Effector memory CD4-positive, alpha-beta T cell (primary cell): ENCODE measurements at regions not wholly inside any gene's neighbourhood (a gene's known extent, or its start where the extent isn't known, plus 50 kb on each side); places are given as distances from the start of the nearest gene placed in this dataset.

Source experiments
- DNase-seq, 3 donors: peaks; one replicate each; pipeline ENCODE4 v3.0.0-alpha.2; 2020
- H3K27ac ChIP-seq: 2 replicates; pipeline ENCODE4 v1.7.0; 2013; ENCODE audit warnings: mild to moderate bottlenecking, low read length, moderate library complexity; ENCODE audit not compliant: insufficient read depth, poor library complexity, severe bottlenecking
- H3K27me3 ChIP-seq: replicated peaks from 2 replicates; pipeline ENCODE4 v1.7.0; 2013; ENCODE audit warnings: mild to moderate bottlenecking, low read length; ENCODE audit not compliant: insufficient read depth, control insufficient read depth, poor library complexity, severe bottlenecking
- H3K36me3 ChIP-seq: 2 replicates; pipeline ENCODE4 v1.7.0; 2013; ENCODE audit warnings: mild to moderate bottlenecking, low read length, moderate library complexity; ENCODE audit not compliant: control insufficient read depth, insufficient read depth
- H3K4me1 ChIP-seq: 2 replicates; pipeline ENCODE4 v1.7.0; 2013; ENCODE audit warnings: low read length, mild to moderate bottlenecking; ENCODE audit not compliant: control insufficient read depth, insufficient read depth, poor library complexity, severe bottlenecking
- H3K4me3 ChIP-seq: 2 replicates; pipeline ENCODE4 v1.7.0; 2013; ENCODE audit warnings: low read length, low read depth, mild to moderate bottlenecking; ENCODE audit not compliant: insufficient read depth, poor library complexity, severe bottlenecking
- H3K9me3 ChIP-seq: 2 replicates; pipeline ENCODE4 v1.7.0; 2013; ENCODE audit warnings: mild to moderate bottlenecking, low read length, moderate library complexity; ENCODE audit not compliant: control insufficient read depth

DNA sequence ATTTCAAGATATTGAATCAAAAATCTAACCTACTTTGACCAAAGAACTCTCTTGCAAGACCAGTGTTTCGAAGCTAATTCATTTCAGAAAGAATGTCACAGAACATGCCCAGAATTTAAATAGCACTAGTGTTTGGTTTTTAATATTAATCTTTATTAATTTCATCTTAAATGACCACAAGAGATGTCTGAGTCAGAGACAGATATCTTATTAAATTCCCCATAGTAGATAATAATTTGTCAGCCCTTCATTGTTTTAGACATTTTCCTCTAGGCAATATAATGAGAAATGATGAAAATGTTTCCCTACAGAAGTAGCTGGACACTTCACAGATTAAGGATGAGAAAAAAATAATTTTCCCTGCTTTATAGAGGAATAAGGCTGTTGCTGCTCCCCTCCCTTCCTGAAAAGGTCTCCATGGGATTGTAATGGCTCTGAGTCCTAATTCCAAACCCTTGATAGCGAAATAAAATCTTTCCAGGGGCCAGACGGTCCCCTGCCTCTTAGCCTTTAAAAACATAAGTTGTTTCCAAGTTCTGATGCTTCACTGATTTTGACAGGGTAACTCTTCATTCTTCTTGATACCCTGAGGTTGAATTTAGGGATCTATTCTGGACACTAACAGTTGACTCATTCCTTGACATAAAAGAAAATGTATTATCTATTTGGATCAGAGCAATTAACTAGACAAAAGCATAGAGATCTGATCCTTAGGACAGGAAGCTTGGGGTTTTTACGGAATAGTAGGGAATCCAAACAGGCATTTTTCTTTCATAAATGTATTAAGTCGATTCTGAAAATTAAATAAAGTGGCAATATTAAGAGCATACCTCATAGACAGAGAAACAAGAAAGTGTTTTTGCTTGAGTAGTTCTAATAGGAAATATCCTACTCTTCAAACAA is 820.8 kb downstream of the BRINP3 start:
- no peak overlapping the region for H3K27ac ChIP-seq
- H3K4me3 ChIP-seq, result no peak overlapping the region
- no peaks in the 10 kb centered on the region for H3K9me3 ChIP-seq
- no peak for DNase-seq
- no peaks in the 10 kb centered on the region for H3K36me3 ChIP-seq
- no peaks in the 10 kb centered on the region for H3K27me3 ChIP-seq
- no peaks in the 10 kb centered on the region for H3K4me1 ChIP-seq

DNA sequence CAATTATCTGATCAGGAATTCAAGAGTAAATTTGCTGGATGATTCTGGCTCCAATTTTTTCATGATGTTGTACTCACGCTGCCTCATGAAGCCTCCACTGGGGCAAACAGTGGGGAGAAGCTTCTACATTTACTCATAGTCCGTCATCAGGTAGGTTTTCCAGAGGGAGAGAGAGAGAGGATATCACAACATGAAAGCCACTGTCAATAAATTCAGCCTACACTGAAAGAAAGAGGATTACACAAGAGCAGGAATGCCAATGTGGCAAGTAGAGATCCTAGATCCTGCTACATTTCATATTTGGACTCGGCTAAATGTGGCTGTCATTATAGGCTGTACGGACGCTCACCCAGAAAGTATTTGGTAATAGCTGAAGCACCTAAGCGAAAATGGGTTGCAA is 819.9 kb downstream of the BRINP3 start:
- H3K9me3 ChIP-seq, result no peaks in the 10 kb centered on the region
- no peaks in the 10 kb centered on the region for H3K36me3 ChIP-seq
- no peak for DNase-seq
- H3K4me3 ChIP-seq, result no peak overlapping the region
- no peaks in the 10 kb centered on the region for H3K27me3 ChIP-seq
- no peaks in the 10 kb centered on the region for H3K4me1 ChIP-seq
- no peak overlapping the region for H3K27ac ChIP-seq

DNA sequence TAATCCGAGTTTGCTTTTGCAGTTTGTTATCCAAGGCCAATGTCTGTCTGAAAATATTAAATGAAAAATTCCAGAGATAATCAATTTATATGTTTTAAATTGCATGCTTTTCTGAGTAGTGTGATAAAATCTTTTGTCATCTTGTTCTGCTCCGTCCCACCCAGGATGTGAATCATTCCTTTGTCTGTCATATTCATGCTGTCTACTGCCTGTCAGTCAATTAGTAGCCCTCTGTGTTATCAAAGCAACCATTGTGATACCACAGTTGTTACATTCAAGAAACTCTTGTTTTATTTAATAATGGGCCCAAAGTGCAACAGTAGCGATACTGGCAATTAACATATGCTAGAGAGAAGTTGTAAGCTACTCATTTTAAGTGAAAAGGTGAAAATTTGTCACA is 819.3 kb downstream of the BRINP3 start:
- H3K27me3 ChIP-seq, result no peaks in the 10 kb centered on the region
- no peaks in the 10 kb centered on the region for H3K36me3 ChIP-seq
- H3K4me3 ChIP-seq, result no peak overlapping the region
- H3K4me1 ChIP-seq, result no peaks in the 10 kb centered on the region
- DNase-seq, result no peak
- H3K9me3 ChIP-seq, result no peaks in the 10 kb centered on the region
- no peak overlapping the region for H3K27ac ChIP-seq

DNA sequence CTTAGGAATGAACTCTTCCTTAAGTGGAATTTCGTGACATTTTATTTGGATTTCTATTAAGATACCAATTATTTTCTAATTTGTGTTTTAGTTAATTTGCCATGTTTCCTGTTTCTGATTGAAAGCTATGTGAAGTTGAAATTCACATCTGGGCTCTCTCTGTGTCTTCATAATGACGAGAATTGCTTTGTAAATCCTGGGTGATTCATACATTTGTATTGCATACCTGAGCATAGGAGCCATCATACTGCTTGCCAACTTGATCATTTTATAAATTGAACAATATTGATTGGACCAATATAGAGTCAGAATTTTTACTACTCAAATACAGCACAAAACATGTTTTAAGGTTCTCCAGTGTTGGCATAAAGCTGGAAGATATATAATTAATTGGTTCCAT is 817.9 kb downstream of the BRINP3 start:
- Histone ChIP-seq H3K4me1 (no peaks in the 10 kb centered on the region), H3K9me3 (no peaks in the 10 kb centered on the region), H3K27me3 (no peaks in the 10 kb centered on the region), H3K4me3 (no peak overlapping the region), H3K27ac (no peak overlapping the region), H3K36me3 (no peaks in the 10 kb centered on the region)
- DNase-seq, result no peak

DNA sequence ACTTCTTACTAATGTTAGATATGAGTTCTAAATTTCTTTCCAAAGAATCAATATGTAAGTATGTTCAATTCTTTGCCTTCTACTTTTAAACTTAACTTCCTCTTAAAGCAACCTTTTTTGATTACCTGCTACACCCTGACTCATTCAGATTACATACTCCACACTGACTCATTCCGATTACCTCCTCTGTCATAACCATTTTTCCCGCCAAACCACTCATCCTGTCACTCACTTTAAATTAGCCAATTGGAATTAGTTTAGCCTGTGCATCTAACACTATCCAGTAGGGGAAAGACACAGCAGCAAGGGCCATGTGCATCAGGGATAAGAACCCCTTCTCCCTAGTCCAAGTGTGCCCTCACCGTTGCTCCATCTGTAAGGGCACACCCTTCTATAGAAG is 815.5 kb downstream of the BRINP3 start:
- no peak overlapping the region for H3K27ac ChIP-seq
- DNase-seq, result no peak
- H3K9me3 ChIP-seq, result no peaks in the 10 kb centered on the region
- H3K4me3 ChIP-seq, result no peak overlapping the region
- no peaks in the 10 kb centered on the region for H3K4me1 ChIP-seq
- H3K27me3 ChIP-seq, result no peaks in the 10 kb centered on the region
- H3K36me3 ChIP-seq, result no peaks in the 10 kb centered on the region

DNA sequence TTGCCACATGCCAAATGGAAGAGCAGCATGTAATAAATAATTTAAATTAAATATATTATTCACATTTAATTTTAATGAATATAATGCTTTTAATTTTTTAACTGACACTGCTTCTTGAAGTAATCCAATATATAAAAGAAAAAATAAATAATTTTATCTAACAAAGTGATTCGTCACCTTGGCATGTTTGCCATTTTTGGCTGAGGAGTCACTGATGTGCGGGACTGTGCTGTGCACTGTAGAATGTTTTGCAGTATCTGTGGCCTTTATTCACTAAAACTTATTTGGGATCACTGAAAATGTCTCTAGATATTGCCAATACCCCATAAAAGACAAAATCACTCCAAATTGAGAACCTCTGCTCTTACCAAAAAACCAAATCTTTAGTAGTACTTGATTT is 807.8 kb downstream of the BRINP3 start:
- Histone ChIP-seq H3K4me1 (no peaks in the 10 kb centered on the region), H3K27ac (no peak overlapping the region), H3K9me3 (no peaks in the 10 kb centered on the region), H3K36me3 (no peaks in the 10 kb centered on the region), H3K4me3 (no peak overlapping the region), H3K27me3 (no peaks in the 10 kb centered on the region)
- DNase-seq, result no peak

DNA sequence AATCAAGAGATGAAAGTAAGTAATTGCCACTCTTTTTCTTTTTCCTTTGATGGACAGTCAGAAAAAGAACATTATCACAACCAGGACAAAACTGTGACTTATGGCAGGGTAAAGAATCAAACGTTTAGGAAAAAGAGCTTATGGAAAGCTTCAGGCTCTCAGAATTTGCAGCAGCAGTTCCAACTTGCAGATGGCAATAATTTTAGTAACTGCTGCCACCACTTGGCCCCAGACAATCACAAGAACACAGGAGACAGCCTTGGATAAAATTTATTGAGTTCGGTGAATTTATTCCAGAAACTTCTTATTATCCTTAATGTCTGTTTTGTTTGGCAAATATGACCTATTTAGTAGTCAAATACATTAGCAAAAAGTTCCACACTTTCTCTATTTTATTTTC is 804.4 kb downstream of the BRINP3 start:
- H3K36me3 ChIP-seq, result no peaks in the 10 kb centered on the region
- H3K4me3 ChIP-seq, result no peak overlapping the region
- no peaks in the 10 kb centered on the region for H3K27me3 ChIP-seq
- DNase-seq, result no peak
- no peaks in the 10 kb centered on the region for H3K9me3 ChIP-seq
- no peaks in the 10 kb centered on the region for H3K4me1 ChIP-seq
- H3K27ac ChIP-seq, result no peak overlapping the region

DNA sequence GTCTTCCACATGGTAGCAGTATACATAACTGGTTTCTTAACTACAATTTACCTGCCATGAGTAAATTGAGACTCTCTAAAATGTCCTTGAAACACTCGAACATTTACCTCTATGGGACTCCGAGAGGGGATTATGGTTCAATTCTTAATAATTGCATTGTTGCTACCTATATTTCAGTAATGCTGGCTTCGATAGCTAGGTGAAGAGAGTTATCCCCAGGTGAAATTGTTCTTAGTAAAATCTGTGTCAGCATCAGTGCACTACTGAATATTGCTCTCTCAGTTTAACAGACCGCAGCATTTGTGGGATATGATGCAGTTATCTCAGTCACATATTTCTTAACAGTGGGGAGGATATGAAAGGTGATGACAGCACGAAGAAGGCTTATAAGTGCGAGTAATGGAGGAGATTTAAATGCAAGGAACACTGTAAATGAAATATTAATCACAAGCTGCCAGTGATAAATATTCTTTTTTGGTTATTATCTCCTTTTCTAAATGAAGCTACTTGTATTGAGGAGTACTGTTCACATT is 801.9 kb downstream of the BRINP3 start:
- Histone ChIP-seq H3K27ac (no peak overlapping the region), H3K9me3 (no peaks in the 10 kb centered on the region), H3K27me3 (no peaks in the 10 kb centered on the region), H3K4me1 (no peaks in the 10 kb centered on the region), H3K36me3 (no peaks in the 10 kb centered on the region), H3K4me3 (no peak overlapping the region)
- no peak for DNase-seq

DNA sequence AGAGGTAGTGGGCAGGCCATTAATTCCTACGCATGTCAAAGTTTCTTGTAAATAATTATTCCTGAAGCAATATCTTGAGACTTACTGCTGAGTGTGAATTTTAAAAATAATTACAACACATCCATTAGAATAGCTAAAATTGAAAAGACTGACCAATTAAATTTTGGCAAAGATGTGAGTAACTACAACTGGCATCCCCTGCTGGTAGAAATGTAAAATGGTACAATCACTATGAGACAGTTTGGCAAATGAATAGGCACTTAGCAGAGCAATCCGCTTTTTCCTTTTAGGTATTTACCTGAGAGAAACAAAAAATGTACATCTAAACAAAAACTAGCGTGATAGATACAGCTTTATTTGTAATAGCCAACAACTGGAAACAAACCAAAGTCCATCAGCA is 798.9 kb downstream of the BRINP3 start:
- H3K36me3 ChIP-seq, result no peaks in the 10 kb centered on the region
- H3K4me1 ChIP-seq, result no peaks in the 10 kb centered on the region
- no peak for DNase-seq
- no peaks in the 10 kb centered on the region for H3K9me3 ChIP-seq
- H3K27ac ChIP-seq, result no peak overlapping the region
- no peak overlapping the region for H3K4me3 ChIP-seq
- H3K27me3 ChIP-seq, result no peaks in the 10 kb centered on the region

DNA sequence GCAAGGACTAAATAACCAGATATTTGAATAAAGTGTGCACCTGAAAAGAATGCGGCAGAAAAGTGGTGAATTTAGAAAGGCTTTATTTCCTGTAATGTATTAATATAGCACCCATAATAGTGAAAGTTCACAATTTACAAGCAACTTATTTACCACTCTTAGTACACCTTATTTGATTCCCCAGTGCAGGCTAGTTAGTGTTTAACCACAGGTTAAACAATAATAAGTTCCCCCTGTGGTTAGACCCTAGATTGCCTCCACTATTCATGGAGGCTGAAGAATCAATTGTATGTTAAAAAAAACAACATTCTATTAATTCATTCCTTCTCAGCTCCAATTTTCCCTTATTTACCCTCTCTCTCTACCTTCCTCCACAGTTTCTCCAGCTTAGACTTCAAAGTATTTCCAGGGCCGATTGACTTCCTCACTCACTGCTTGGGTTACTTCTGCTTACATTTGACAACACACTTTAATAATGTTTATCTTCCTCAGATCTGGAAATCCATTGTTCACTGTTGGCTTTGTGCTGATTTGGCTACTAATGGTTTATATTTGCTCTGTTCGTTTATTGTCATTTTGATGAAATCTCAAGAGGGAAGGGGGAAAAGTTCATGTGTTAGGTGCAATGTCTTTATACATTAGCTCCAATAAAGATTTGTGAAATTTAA is 796.3 kb downstream of the BRINP3 start:
- no peak for DNase-seq
- no peaks in the 10 kb centered on the region for H3K4me1 ChIP-seq
- no peaks in the 10 kb centered on the region for H3K9me3 ChIP-seq
- no peak overlapping the region for H3K27ac ChIP-seq
- H3K36me3 ChIP-seq, result no peaks in the 10 kb centered on the region
- H3K4me3 ChIP-seq, result no peak overlapping the region
- H3K27me3 ChIP-seq, result no peaks in the 10 kb centered on the region
